ENCODE measurements at regions not wholly inside any gene's neighbourhood (a gene's known extent, or its start where the extent isn't known, plus 50 kb on each side); places are given as distances from the start of the nearest gene placed in this dataset.

DNA sequence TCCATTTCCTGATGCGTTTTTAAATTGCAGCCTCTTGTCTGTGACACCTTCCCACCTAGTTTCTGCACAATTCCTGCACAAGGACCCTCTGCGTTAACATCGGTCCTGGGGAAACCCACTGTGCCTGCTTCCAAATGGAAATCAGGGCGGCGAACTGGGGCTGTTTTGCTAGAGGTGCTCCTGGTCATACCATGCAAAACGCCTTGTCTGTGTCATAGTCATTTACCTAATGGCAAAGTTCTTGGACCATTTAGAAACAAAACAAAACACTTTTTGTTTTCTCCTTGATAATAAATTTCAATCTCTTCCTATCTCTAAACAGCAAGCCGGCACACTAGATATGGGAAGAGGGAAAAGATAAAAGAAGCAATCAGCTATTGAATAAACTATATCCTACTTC is 206.9 kb upstream of the KLF14 start:
- H3K4me3 ChIP-seq (ENCODE audit: low read depth, low read length), result peak overlapping the region; percentile 58
- TF ChIP-seq, protein P1, sequence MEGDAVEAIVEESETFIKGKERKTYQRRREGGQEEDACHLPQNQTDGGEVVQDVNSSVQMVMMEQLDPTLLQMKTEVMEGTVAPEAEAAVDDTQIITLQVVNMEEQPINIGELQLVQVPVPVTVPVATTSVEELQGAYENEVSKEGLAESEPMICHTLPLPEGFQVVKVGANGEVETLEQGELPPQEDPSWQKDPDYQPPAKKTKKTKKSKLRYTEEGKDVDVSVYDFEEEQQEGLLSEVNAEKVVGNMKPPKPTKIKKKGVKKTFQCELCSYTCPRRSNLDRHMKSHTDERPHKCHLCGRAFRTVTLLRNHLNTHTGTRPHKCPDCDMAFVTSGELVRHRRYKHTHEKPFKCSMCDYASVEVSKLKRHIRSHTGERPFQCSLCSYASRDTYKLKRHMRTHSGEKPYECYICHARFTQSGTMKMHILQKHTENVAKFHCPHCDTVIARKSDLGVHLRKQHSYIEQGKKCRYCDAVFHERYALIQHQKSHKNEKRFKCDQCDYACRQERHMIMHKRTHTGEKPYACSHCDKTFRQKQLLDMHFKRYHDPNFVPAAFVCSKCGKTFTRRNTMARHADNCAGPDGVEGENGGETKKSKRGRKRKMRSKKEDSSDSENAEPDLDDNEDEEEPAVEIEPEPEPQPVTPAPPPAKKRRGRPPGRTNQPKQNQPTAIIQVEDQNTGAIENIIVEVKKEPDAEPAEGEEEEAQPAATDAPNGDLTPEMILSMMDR (conservative IDR thresholded peaks at IDR 0.05; ENCODE audit: low read depth, low read length), result no peak
- DNase-seq (ENCODE audit: low read depth), result no peak

DNA sequence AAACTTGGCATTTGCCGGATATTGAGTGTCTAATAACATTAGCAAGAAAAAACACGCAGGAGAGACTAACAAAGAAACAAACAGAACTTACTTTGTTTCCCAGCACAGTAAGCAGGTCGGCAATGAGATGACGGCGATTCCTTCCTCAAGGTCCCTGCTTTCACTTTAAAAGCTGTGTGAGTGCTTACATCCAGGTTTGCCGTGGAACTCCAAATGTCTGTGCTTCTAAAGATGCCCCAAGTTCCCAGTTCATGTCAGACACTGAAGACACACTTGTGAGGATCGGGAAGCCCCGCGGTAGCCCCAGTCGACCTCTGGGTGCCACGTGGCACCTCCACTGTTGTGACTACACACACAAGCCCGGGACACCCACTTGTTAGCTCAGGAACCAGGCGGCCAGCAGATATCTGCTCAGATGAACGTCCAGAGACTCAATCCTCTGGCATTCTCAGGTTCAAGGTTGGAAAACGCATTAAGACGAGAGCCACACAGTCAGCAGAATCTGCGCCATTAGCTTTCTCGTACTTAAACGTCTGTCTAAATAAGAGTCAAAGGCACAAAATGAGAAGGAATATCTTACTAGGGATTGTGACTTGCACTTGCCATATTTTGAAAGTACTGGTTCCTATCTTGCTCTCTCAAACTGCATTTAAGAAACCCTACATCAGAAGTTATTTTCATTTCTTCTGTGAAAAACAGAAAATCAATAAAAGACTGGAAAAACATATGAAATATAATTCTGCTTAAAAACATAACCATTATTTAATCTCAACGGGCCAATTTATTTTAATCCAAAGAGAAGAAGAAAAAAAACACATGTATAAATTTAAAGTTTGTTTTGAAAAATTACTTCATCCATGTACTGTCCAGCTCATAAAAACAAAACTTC is 207.6 kb upstream of the KLF14 start:
- peak; percentile 82 for DNase-seq (ENCODE audit: low read depth)
- TF ChIP-seq, protein P1 (conservative IDR thresholded peaks at IDR 0.05; ENCODE audit: low read depth, low read length), result no peak
- H3K4me3 ChIP-seq (ENCODE audit: low read depth, low read length), result peak overlapping the region; percentile 58

DNA sequence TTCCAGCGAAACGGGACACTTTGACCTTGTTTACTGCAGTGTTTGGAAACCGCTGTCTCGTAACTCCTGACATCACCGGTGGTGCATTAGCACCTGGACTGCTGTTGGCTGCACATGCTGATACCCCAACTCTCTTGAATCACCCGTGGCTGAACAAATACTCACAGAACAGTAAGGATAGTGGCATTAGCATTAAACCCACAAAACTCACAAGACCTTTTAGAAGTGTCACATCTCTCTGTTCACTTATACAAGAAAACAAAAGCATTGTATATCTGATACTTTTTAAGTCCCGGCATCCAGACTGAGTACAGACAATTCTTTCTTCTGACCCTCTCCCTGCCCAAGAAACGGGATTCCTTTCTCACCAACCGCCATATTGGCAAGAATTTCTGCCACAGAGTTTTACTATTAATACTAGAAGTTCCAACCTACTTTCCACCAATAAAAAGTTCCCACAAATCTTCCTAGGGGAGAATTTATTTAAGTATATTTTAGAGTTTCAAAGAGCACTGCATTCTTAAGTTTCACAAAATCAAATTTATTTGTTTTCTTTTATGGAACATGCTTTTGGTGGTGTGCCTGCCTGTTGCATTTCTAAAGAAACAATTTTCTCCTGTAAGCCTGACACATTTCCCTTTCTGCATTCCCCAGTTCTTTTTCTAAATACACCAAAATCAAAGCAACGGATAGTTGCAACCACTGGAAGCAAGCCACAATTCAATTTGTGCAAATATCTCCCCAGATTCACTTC is 208.4 kb upstream of the KLF14 start:
- H3K4me3 ChIP-seq (ENCODE audit: low read depth, low read length), result peak overlapping the region; percentile 22
- peak; percentile 95 for DNase-seq (ENCODE audit: low read depth)
- TF ChIP-seq, protein P1 (conservative IDR thresholded peaks at IDR 0.05; ENCODE audit: low read depth, low read length), result no peak

DNA sequence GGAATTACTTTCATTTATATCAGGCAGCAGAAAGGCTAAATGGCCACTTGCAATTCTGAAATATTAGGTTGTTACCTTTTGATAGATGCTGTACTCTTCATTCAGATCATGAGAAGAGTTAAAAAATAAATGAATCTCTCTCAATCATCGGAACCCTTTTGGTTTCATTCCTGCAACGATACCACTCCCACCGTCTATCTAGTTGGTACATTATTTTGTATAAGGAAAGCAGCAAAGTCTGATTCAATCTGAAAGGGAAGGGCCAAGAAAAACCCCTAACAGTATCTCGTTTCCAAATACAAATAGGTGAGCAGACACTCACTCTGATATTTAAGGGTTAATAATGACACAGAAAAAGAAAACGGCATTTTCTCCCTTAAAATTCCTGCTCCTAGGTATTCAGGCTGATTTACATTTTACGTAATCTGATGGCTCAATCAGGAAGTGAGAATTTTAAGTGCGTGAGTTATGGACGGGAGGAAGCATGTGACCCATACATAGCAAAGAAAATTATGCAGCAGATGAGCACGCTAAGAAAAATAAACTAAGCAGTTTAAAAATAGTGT is 209.4 kb upstream of the KLF14 start:
- TF ChIP-seq, protein P1 (conservative IDR thresholded peaks at IDR 0.05; ENCODE audit: low read depth, low read length), result no peak
- peak; percentile 92 for DNase-seq (ENCODE audit: low read depth)
- H3K4me3 ChIP-seq (ENCODE audit: low read depth, low read length), result peak overlapping the region; percentile 42

DNA sequence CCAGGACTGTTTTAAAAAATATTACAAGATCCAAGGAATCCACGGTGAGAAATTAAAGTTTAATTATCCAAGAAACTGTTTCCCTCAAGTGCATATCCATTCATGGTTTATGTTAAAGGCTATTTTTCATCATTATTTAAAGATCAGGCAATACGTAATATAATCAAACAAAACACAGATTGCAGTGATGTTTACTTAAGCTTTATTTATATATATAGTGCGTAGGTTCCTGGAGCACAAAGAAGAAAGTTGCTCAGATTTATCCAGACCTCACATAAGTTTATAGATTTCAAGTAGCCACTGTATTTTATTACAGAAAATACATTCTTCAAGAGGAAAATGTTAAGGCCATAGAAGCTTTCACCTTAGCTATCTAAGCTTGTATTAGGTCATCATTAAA is 210.0 kb upstream of the KLF14 start:
- no peak overlapping the region for H3K4me3 ChIP-seq (ENCODE audit: low read depth, low read length)
- no peak for DNase-seq (ENCODE audit: low read depth)

DNA sequence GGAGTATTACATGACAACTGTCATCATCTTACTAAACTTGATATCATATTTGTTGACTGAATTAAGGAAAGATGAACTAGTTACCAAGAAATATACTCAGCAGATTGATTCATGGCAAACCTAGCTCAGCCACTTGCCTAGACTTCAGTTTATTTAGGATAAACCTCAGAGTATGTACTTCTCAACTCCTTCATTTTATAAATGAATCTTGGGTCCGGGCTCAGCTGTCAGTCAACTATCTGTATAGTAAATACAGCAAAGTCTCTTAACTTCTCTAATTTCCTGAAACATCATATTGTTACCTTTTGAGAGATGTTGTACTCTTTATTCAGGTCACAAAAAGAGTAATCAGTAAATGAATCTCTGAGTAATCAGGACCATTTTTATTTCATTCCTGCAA is 211.0 kb upstream of the KLF14 start:
- TF ChIP-seq, protein P1 (conservative IDR thresholded peaks at IDR 0.05; ENCODE audit: low read depth, low read length), result no peak
- H3K4me3 ChIP-seq (ENCODE audit: low read depth, low read length), result no peak overlapping the region
- DNase-seq (ENCODE audit: low read depth), result no peak

More for the DNA sequence above, 210.0 kb upstream of the KLF14 start:
- TF ChIP-seq, protein P1 (conservative IDR thresholded peaks at IDR 0.05; ENCODE audit: low read depth, low read length), result no peak
